ENCODE measurements at regions not wholly inside any gene's neighbourhood (a gene's known extent, or its start where the extent isn't known, plus 50 kb on each side); places are given as distances from the start of the nearest gene placed in this dataset.

DNA sequence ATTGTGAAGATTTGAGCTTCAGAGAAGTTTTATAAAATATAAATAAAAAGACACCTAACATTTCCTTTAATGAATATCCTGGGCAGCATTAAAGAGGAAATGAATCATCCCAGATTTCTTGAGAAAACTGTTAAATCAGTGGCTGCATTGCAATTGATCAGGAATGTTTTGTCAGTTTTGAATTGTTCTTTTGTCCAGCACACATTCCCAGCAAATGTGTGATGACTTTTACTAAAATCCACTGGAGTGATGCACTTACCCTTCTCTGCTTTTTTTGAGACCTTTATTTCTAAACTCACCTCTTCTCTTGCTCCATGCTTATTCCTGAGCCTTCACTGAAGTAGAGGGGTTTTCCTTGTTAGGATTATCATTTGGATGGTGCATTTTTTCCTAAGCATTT is 1307.2 kb downstream of the CDH8 start:
- TF ChIP-seq, protein P1, sequence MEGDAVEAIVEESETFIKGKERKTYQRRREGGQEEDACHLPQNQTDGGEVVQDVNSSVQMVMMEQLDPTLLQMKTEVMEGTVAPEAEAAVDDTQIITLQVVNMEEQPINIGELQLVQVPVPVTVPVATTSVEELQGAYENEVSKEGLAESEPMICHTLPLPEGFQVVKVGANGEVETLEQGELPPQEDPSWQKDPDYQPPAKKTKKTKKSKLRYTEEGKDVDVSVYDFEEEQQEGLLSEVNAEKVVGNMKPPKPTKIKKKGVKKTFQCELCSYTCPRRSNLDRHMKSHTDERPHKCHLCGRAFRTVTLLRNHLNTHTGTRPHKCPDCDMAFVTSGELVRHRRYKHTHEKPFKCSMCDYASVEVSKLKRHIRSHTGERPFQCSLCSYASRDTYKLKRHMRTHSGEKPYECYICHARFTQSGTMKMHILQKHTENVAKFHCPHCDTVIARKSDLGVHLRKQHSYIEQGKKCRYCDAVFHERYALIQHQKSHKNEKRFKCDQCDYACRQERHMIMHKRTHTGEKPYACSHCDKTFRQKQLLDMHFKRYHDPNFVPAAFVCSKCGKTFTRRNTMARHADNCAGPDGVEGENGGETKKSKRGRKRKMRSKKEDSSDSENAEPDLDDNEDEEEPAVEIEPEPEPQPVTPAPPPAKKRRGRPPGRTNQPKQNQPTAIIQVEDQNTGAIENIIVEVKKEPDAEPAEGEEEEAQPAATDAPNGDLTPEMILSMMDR (IDR thresholded peaks at IDR 0.05) = no peak
- intact Hi-C loops (cut with DNase I) = no loop called here
- DNase-seq = no peak
- Histone ChIP-seq H3K4me3 (no peak overlapping the region), H3K27me3 (no peaks in the 10 kb centered on the region), H3K27ac (no peak overlapping the region), H3K36me3 (no peaks in the 10 kb centered on the region), H3K4me1 (ENCODE audit: insufficient read depth) (no peaks in the 10 kb centered on the region), H3K9me3 (no peaks in the 10 kb centered on the region)

- H3K36me3 ChIP-seq = no peaks in the 10 kb centered on the region
- no peak for DNase-seq
- H3K4me3 ChIP-seq = no peak overlapping the region
- H3K27ac ChIP-seq = no peak overlapping the region
- no peaks in the 10 kb centered on the region for H3K4me1 ChIP-seq (ENCODE audit: insufficient read depth)
- H3K27me3 ChIP-seq = no peaks in the 10 kb centered on the region
- intact Hi-C loops (cut with DNase I) = no loop called here
- H3K9me3 ChIP-seq = no peaks in the 10 kb centered on the region
- TF ChIP-seq EP300 (IDR thresholded peaks at IDR 0.05) (no peak), POLR2A (IDR thresholded peaks at IDR 0.05) (no peak)
- TF ChIP-seq, protein P1 (IDR thresholded peaks at IDR 0.05) = no peak
- 77 to 90% (median 82%) methylated on average over 5 of the region's 5 CpGs for WGBS, 3 donors
Observed at GRCh38 chr16:60727851-60728250, 1308.4 kb downstream of the CDH8 start.

DNA sequence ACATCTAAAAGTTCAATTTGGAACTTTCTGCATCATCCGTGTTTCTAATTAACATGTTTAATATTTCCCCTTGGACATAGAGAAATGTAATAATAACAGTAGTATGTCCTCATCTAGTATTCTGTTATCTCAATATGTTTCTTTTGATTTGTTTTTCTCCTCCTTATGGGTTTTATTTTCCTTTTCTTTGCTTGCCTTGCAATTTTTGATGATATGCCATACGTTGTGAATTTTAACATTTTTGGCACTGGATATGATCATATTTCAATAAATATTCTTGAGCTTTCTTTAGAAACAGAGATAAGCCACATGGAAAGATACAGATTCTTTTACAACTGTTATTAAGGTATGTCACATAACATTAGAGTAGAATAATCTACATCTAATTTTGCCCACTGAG is 1316.2 kb downstream of the CDH8 start:
- no peak overlapping the region for H3K4me3 ChIP-seq
- DNase-seq = no peak
- 57 to 78% (median 59%) methylated on average over 2 of the region's 2 CpGs for WGBS, 3 donors
- no peaks in the 10 kb centered on the region for H3K4me1 ChIP-seq (ENCODE audit: insufficient read depth)
- intact Hi-C loops (cut with DNase I) = no loop called here
- no peak overlapping the region for H3K27ac ChIP-seq
- H3K27me3 ChIP-seq = no peaks in the 10 kb centered on the region
- TF ChIP-seq EP300 (IDR thresholded peaks at IDR 0.05) = no peak
- TF ChIP-seq, protein P1 (IDR thresholded peaks at IDR 0.05) = no peak
- TF ChIP-seq POLR2A (IDR thresholded peaks at IDR 0.05) = no peak
- no peaks in the 10 kb centered on the region for H3K9me3 ChIP-seq
- H3K36me3 ChIP-seq = no peaks in the 10 kb centered on the region

- no peak overlapping the region for H3K27ac ChIP-seq
- intact Hi-C loops (cut with DNase I) = no loop called here
- no peaks in the 10 kb centered on the region for H3K36me3 ChIP-seq
- H3K9me3 ChIP-seq = no peaks in the 10 kb centered on the region
- TF ChIP-seq EP300 (IDR thresholded peaks at IDR 0.05) (no peak), POLR2A (IDR thresholded peaks at IDR 0.05) (no peak)
- TF ChIP-seq, protein P1 (IDR thresholded peaks at IDR 0.05) = no peak
- H3K4me1 ChIP-seq (ENCODE audit: insufficient read depth) = no peaks in the 10 kb centered on the region
- no peak overlapping the region for H3K4me3 ChIP-seq
- WGBS, 3 donors = 56 to 69% (median 58%) methylated on average over 2 of the region's 2 CpGs
- no peaks in the 10 kb centered on the region for H3K27me3 ChIP-seq
- no peak for DNase-seq
Observed at GRCh38 chr16:60717808-60718207, 1318.4 kb downstream of the CDH8 start.

DNA sequence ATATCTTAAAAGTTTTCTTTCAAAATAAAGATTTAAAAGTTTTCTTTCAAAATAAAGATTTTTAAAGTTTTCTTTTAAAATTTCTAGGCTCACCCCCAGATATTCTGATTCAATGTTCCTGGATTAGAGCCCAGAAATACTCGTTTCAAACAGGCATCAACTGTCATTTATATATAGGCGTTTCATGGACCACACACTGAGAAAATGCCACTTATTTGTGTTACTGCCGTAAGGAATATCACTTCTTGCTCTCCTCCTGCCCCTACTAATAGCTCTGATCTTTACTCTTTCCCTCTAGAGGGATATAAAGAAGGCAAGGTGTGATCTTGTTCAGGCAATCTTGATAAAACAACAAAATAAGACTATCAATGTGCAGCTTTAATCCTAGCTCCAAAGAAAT is 1324.1 kb downstream of the CDH8 start:
- intact Hi-C loops (cut with DNase I) = loop anchor here in 1 of 4 donors (5.0 kb wide), 1 partner anchor 1805 kb away; no protein-coding TSS in a partner anchor
- no peak overlapping the region for H3K4me3 ChIP-seq
- TF ChIP-seq EP300 (IDR thresholded peaks at IDR 0.05) = no peak
- TF ChIP-seq, protein P1 (IDR thresholded peaks at IDR 0.05) = no peak
- TF ChIP-seq POLR2A (IDR thresholded peaks at IDR 0.05) = no peak
- no peaks in the 10 kb centered on the region for H3K9me3 ChIP-seq
- no peak overlapping the region for H3K27ac ChIP-seq
- no peaks in the 10 kb centered on the region for H3K36me3 ChIP-seq
- 21 to 33% (median 25%) methylated on average over 3 of the region's 3 CpGs for WGBS, 3 donors
- H3K4me1 ChIP-seq (ENCODE audit: insufficient read depth) = no peaks in the 10 kb centered on the region
- no peaks in the 10 kb centered on the region for H3K27me3 ChIP-seq
- DNase-seq = no peak

Measured in ovary (tissue), 7 donors.